ENCODE measurements at regions not wholly inside any gene's neighbourhood (a gene's known extent, or its start where the extent isn't known, plus 50 kb on each side); places are given as distances from the start of the nearest gene placed in this dataset.

DNA sequence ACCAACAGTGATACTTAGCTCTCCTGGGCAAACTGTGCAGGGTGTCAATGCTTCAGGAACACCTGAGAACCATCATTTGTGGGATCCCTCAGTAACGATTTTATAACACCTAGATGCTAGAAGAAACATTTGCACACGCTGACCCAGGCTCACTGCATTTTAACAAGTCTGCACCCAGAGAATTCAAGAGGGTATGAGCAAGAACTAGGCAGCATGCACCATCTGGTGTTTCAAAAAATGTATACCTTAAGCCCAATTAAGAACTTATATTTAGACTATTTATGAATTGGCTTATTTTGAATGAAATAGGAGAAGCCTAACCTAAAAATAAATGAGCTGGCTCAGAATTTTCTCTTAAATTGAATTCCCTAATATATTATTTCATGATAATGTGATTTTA is 400.5 kb downstream of the GPATCH2 start:
- TF ChIP-seq, protein P1, sequence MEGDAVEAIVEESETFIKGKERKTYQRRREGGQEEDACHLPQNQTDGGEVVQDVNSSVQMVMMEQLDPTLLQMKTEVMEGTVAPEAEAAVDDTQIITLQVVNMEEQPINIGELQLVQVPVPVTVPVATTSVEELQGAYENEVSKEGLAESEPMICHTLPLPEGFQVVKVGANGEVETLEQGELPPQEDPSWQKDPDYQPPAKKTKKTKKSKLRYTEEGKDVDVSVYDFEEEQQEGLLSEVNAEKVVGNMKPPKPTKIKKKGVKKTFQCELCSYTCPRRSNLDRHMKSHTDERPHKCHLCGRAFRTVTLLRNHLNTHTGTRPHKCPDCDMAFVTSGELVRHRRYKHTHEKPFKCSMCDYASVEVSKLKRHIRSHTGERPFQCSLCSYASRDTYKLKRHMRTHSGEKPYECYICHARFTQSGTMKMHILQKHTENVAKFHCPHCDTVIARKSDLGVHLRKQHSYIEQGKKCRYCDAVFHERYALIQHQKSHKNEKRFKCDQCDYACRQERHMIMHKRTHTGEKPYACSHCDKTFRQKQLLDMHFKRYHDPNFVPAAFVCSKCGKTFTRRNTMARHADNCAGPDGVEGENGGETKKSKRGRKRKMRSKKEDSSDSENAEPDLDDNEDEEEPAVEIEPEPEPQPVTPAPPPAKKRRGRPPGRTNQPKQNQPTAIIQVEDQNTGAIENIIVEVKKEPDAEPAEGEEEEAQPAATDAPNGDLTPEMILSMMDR (IDR thresholded peaks at IDR 0.05), result no peak
- TF ChIP-seq POLR2A (IDR thresholded peaks at IDR 0.05), result no peak
